Adipocyte (in vitro differentiated cells): ENCODE measurements at regions not wholly inside any gene's neighbourhood (a gene's known extent, or its start where the extent isn't known, plus 50 kb on each side); places are given as distances from the start of the nearest gene placed in this dataset.

Experiments used
- DNase-seq: peaks from one replicate; pipeline ENCODE4 v3.0.0-alpha.2; 2015; ENCODE audit warnings: low read depth
- H3K27me3 ChIP-seq: replicated peaks from 2 replicates; pipeline ENCODE4 v1.7.0; 2013; ENCODE audit warnings: mild to moderate bottlenecking, low read length, moderate library complexity; ENCODE audit not compliant: control insufficient read depth, insufficient read depth
- H3K36me3 ChIP-seq: 2 replicates; pipeline ENCODE4 v1.7.0; 2013; ENCODE audit warnings: low read length, mild to moderate bottlenecking, moderate library complexity; ENCODE audit not compliant: control insufficient read depth, insufficient read depth, severe bottlenecking
- H3K4me1 ChIP-seq: 2 replicates; pipeline ENCODE4 v1.7.0; 2013; ENCODE audit warnings: mild to moderate bottlenecking, low read length, moderate library complexity; ENCODE audit not compliant: control insufficient read depth, insufficient read depth
- H3K4me3 ChIP-seq: 2 replicates; pipeline ENCODE4 v1.7.0; 2013; ENCODE audit warnings: mild to moderate bottlenecking, low read length, moderate library complexity
- H3K9ac ChIP-seq: 2 replicates; pipeline ENCODE4 v1.7.0; 2013; ENCODE audit warnings: mild to moderate bottlenecking, low read length, moderate library complexity
- H3K9me3 ChIP-seq: 2 replicates; pipeline ENCODE4 v1.7.0; 2013; ENCODE audit warnings: mild to moderate bottlenecking, low read length, moderate library complexity; ENCODE audit not compliant: control insufficient read depth

GRCh38 chr18:73985855-73986625 lies 161.6 kb downstream of the FBXO15 start:
- H3K27me3 ChIP-seq: peaks cover 4% of the 10 kb centered on the region
- no peak overlapping the region for H3K4me3 ChIP-seq
- no peaks in the 10 kb centered on the region for H3K36me3 ChIP-seq
- H3K4me1 ChIP-seq: no peaks in the 10 kb centered on the region
- DNase-seq: no peak
- H3K9ac ChIP-seq: no peak overlapping the region
- no peaks in the 10 kb centered on the region for H3K9me3 ChIP-seq

- H3K4me1 ChIP-seq: no peaks in the 10 kb centered on the region
- no peaks in the 10 kb centered on the region for H3K36me3 ChIP-seq
- H3K27me3 ChIP-seq: peaks cover 4% of the 10 kb centered on the region
- H3K4me3 ChIP-seq: no peak overlapping the region
- H3K9ac ChIP-seq: no peak overlapping the region
- no peaks in the 10 kb centered on the region for H3K9me3 ChIP-seq
- no peak for DNase-seq
These were observed 163.7 kb downstream of the FBXO15 start for GRCh38 chr18:73983970-73984369.

- no peak overlapping the region for H3K4me3 ChIP-seq
These were observed 164.1 kb downstream of the FBXO15 start for GRCh38 chr18:73983496-73983895.

GRCh38 chr18:73981796-73982195 lies 165.8 kb downstream of the FBXO15 start:
- peaks cover 4% of the 10 kb centered on the region for H3K27me3 ChIP-seq
- H3K4me1 ChIP-seq: no peaks in the 10 kb centered on the region
- H3K4me3 ChIP-seq: no peak overlapping the region
- H3K9ac ChIP-seq: no peak overlapping the region
- no peaks in the 10 kb centered on the region for H3K9me3 ChIP-seq
- no peaks in the 10 kb centered on the region for H3K36me3 ChIP-seq
- peak; percentile 5 for DNase-seq

More at GRCh38 chr18:73983496-73983895, 164.1 kb downstream of the FBXO15 start:
- H3K27me3 ChIP-seq: peaks cover 4% of the 10 kb centered on the region
- no peak overlapping the region for H3K9ac ChIP-seq
- no peaks in the 10 kb centered on the region for H3K9me3 ChIP-seq
- no peaks in the 10 kb centered on the region for H3K4me1 ChIP-seq
- no peaks in the 10 kb centered on the region for H3K36me3 ChIP-seq
- no peak for DNase-seq

- Histone ChIP-seq H3K9ac (no peak overlapping the region), H3K27me3 (peaks cover 4% of the 10 kb centered on the region), H3K4me1 (no peaks in the 10 kb centered on the region), H3K9me3 (no peaks in the 10 kb centered on the region), H3K4me3 (no peak overlapping the region), H3K36me3 (no peaks in the 10 kb centered on the region)
- DNase-seq: peak; percentile 5
These were observed 167.2 kb downstream of the FBXO15 start for GRCh38 chr18:73980289-73980979.

GRCh38 chr18:73979742-73980141 lies 167.9 kb downstream of the FBXO15 start:
- H3K9me3 ChIP-seq: no peaks in the 10 kb centered on the region
- H3K27me3 ChIP-seq: peaks cover 4% of the 10 kb centered on the region
- no peak overlapping the region for H3K9ac ChIP-seq
- no peaks in the 10 kb centered on the region for H3K36me3 ChIP-seq
- no peak overlapping the region for H3K4me3 ChIP-seq
- no peaks in the 10 kb centered on the region for H3K4me1 ChIP-seq
- peak; percentile 53 for DNase-seq

- DNase-seq: no peak
These were observed 171.2 kb downstream of the FBXO15 start for GRCh38 chr18:73976433-73976832.

GRCh38 chr18:73975266-73975665 lies 172.4 kb downstream of the FBXO15 start:
- Histone ChIP-seq H3K4me1 (no peaks in the 10 kb centered on the region), H3K36me3 (no peaks in the 10 kb centered on the region), H3K9ac (no peak overlapping the region), H3K27me3 (peaks cover 13% of the 10 kb centered on the region), H3K9me3 (no peaks in the 10 kb centered on the region), H3K4me3 (no peak overlapping the region)
- DNase-seq: no peak

More at GRCh38 chr18:73976433-73976832, 171.2 kb downstream of the FBXO15 start:
- Histone ChIP-seq H3K36me3 (no peaks in the 10 kb centered on the region), H3K9ac (no peak overlapping the region), H3K9me3 (no peaks in the 10 kb centered on the region), H3K27me3 (peaks cover 13% of the 10 kb centered on the region), H3K4me3 (no peak overlapping the region), H3K4me1 (no peaks in the 10 kb centered on the region)

GRCh38 chr18:73973972-73974371 lies 173.7 kb downstream of the FBXO15 start:
- peaks cover 13% of the 10 kb centered on the region for H3K27me3 ChIP-seq
- DNase-seq: no peak
- no peaks in the 10 kb centered on the region for H3K36me3 ChIP-seq
- H3K4me3 ChIP-seq: no peak overlapping the region
- H3K9me3 ChIP-seq: no peaks in the 10 kb centered on the region
- no peak overlapping the region for H3K9ac ChIP-seq
- H3K4me1 ChIP-seq: no peaks in the 10 kb centered on the region

- Histone ChIP-seq H3K9ac (no peak overlapping the region), H3K4me1 (no peaks in the 10 kb centered on the region), H3K4me3 (no peak overlapping the region), H3K9me3 (no peaks in the 10 kb centered on the region), H3K27me3 (no peaks in the 10 kb centered on the region), H3K36me3 (no peaks in the 10 kb centered on the region)
- no peak for DNase-seq
These were observed 180.7 kb downstream of the FBXO15 start for GRCh38 chr18:73966954-73967353.

GRCh38 chr18:73962256-73962655 lies 185.4 kb downstream of the FBXO15 start:
- no peaks in the 10 kb centered on the region for H3K4me1 ChIP-seq
- no peak overlapping the region for H3K4me3 ChIP-seq
- peak; percentile 15 for DNase-seq

More at GRCh38 chr18:73962256-73962655, 185.4 kb downstream of the FBXO15 start:
- no peak overlapping the region for H3K9ac ChIP-seq
- H3K27me3 ChIP-seq: no peaks in the 10 kb centered on the region
- no peaks in the 10 kb centered on the region for H3K36me3 ChIP-seq
- H3K9me3 ChIP-seq: no peaks in the 10 kb centered on the region
